Activated T-cell treated with anti-CD3 and anti-CD28 coated beads for 48 hours (primary cell): ENCODE measurements at regions not wholly inside any gene's neighbourhood (a gene's known extent, or its start where the extent isn't known, plus 50 kb on each side); places are given as distances from the start of the nearest gene placed in this dataset.

Experiments
- DNase-seq: peaks from one replicate; pipeline ENCODE4 v3.0.0-alpha.2; 2020; ENCODE audit warnings: low read depth

GRCh38 chrX:40452031-40452430, 128.7 kb upstream of the ATP6AP2 start:
- DNase-seq, result no peak

DNA sequence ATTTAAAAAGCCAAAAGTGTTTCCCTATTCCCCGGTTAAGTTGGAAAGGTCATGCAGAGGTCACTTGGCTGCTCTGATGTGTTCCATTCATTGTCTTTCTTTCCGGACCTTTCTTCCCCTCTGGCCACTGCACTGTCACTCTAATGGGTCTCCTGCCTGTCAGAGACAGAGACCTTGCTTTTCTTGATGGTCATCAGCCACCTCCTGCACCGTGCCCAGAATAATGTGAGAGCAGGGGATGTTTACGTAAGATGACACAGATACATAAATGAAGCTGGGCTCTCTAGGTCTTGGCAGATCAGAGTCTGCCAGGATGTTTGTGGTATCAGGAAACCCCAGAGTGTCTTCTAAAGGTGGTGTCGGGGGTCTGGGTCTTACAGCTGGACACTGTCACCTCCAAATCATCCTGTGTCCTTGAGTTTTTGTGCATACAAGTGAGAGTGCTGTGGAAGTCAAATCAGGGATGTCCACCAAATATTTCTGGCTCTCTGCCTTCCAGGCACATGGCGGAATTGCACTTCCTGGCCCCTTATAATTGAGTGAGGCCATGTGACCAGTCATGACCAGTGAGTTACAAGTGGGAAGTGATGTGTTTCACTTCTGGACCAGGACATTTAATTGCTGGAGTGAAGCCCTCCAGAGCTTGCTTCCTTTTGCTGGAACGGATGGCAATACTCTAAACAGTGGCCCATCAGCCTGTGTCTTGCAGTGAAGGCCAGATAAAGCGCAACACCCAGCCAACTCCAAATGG, 130.6 kb upstream of the ATP6AP2 start:
- no peak for DNase-seq

- no peak for DNase-seq
Observed at GRCh38 chrX:40449396-40449795, 131.4 kb upstream of the ATP6AP2 start.

GRCh38 chrX:40448793-40449192, 132.0 kb upstream of the ATP6AP2 start:
- no peak for DNase-seq

DNA sequence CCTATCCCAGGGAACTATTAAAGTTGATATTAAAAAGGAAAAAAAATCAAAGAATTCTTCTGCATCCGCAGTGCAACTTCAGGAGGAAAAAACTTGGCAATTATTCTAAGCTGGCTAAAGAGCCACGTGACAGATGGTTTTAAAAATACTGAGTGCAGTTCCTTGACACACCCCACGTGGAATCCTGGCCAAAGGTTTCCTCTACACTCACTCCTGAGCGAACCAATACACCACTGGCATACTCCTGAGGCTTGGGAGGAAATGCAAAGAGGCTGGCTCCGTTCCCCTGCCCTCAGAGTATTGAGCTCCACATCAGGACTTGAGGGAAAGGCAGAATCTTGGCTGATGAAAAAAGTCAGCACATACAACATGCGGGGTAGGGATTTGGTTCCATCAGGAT, 133.8 kb upstream of the ATP6AP2 start:
- DNase-seq, result no peak

DNA sequence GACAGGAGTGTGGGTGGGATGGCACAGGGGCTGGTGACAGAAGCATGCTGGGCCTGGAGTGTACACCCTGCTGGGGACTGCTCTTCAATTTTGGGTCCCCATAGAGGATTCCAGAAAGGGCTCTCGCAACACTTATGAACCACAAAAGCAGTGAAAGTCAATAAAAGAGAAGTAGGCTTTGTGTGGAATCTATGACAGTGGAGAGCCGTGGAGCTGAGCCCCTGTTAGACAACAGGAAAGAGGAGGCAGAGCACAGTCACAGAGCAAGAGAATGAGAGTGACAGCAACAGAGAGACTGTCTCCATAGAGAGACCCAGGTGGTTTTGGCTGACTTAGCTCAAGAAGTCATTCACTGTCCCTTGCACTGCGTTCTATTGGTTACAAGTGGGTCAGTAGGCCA, 135.1 kb upstream of the ATP6AP2 start:
- DNase-seq, result no peak

GRCh38 chrX:40444798-40445496, 135.8 kb upstream of the ATP6AP2 start:
- no peak for DNase-seq

DNA sequence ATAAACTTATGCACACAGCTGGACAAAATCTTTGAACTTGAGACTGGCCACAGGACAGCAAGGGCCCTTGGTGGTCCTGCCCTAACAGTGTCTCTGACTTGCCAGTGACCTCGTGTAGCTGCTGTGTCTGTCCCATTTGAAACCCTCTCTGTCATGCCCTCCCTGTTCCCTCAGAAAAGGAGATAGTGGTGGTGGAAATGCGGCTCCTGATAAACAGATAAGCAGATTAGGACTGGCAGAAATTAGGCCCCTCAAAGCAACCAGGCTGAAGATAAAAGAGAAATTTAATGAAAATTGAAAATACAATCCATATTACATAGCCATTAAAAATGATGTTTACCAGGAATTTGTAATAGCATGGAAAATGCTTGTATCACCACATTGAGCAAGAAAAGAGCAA, 136.6 kb upstream of the ATP6AP2 start:
- no peak for DNase-seq

DNA sequence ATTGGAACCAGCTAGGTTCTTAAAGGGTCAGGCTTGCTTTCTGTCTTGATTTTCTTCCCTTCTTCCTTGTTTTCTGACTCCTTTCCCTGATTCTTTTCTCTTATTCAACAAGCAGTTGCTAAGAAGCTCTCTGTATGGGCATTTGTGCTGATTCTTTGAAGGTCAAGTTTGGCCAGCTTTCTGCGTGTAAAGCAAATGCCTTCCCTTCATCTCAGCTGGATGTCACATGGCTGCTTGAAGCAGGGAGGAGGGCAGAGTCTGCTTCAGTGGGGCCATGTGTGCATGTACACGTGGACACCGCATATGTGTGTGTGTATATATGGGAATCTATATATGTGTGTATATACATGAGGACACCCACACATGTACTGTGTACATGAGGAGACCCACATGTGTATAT, 139.9 kb upstream of the ATP6AP2 start:
- no peak for DNase-seq

GRCh38 chrX:40439625-40440532, 140.9 kb upstream of the ATP6AP2 start:
- DNase-seq, result no peak

DNA sequence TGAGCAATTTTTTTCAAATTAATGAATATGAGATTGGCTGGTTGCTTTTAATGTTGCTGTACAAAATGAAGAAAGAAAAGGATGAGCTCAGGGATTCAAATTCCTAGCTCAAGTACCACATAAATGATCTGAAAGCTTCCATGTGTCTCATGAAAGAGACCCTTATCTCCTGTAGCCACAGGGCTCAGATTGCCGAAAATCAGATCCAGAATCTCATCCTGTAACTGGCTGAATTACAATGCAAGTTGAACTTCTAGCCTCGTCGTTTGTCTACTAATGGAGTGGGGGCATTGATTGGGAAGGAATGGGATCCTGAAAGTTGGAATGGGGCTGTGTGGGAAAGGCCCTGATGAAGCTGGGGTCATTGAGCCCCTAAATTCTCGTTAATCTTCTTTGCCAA, 143.4 kb upstream of the ATP6AP2 start:
- DNase-seq, result no peak

GRCh38 chrX:40434947-40435346, 145.8 kb upstream of the ATP6AP2 start:
- DNase-seq, result no peak

GRCh38 chrX:40434443-40434842, 146.3 kb upstream of the ATP6AP2 start:
- no peak for DNase-seq

DNA sequence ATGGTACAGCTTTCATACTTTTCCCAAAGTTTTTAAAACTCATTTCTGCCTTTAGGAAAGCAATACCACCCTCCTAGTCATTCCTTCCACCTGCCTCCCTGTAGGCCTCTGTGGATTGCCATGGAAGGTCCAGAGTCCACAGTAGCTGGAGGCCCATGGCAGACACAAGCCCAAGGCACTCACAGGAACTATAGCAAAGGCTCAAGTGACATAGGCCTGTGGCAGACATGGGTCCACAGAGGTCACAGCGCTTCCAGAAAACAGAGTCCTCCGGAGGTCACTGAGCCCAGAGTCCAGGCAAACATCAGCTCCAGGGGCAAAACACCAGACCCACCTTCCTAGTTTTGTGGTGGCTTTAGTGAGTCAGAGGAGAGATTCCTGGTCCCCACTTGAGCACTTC, 147.6 kb upstream of the ATP6AP2 start:
- DNase-seq, result no peak

DNA sequence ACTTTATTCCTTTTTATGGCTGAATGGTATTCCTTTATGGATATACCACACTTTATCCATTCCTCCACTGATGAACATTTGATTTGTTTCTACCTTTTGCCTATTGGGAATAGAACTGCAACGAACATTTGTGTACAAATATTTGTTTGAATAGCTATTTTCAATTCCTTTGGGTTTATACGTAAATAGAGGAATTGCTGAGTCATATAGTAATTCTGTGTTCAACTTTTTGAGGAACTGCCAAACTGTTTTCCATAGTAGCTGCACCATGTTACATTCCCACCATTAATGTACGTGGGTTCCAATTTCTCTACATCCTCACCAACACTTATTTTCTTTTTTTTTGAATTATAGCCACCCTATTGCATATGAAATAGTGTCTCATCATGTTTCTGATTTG, 156.5 kb upstream of the ATP6AP2 start:
- no peak for DNase-seq

DNA sequence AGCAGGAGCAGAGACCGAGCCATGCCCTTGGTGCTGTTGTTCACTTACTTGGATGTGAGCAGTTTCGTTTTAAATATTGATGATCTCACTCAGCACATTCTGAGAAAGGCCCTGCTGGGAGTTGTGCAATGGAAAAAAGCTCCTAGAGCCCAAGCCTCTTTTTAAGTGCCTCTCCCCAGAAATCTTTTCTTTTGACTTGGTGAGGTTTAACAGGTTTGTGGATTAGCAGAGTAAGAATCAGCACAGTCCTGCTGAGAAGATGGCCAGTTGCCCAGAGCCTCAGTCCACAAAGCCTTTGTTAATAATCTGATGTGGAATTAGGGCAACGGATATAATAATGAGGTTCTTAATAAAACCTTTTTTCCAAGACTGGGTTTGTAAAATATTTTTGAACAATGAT, 157.5 kb upstream of the ATP6AP2 start:
- no peak for DNase-seq

- no peak for DNase-seq
Observed at GRCh38 chrX:40422021-40422420, 158.7 kb upstream of the ATP6AP2 start.

DNA sequence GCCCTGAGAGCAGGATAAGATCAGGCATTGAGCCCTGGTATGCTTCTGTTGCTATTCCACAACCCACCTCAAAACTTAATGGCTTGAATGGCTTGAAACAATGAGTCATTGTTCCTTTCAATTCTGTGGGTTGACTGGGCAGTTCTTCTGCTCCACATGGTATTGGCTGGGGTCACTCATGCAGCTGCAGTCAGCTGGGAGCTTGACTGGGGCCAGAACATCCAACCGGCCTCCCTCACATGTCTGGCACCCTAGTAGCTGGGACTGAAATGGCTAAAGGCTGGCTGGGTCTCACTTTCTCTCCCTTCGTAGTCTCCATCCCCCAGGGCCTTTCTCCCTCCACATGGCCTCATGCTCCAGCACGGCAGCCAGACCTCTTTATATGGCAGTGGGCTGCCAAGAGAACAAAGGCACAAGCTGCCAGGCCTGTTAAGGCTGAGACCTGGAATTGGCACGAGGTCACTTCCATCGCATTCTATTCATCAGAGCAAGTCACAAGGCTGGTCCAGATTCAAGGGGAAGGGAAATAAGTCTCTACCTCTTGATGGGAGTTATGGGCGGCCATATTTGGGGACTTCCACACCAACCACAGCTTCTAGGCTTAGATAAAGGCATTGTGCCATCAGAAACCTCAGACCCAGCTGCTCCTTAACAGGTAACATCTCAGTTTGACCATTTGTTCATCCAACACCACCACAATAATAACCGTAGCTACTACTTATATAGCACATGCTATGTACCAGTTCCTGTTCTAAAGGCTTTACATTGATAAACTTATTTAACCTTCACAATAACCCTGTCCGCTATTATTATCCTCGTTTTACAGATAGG, 159.7 kb upstream of the ATP6AP2 start:
- no peak for DNase-seq

DNA sequence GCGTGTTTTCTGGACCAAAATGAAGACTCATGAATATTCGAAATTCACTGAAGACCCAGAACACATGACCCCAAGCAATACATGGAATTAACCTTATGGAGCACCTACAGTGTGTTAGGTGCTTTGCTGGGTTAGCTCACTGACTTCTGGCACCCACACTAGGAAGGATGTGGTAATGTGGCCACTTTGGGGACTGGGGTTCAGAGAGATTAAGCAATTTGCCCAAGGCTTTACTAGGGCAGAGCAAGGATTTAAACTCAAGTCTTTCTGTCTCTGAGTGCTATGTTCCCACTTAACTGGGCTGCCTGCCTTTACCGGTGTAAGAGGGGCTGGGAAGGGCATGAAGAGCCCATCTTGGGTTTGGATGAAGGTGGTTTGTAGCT, 162.0 kb upstream of the ATP6AP2 start:
- DNase-seq, result no peak

DNA sequence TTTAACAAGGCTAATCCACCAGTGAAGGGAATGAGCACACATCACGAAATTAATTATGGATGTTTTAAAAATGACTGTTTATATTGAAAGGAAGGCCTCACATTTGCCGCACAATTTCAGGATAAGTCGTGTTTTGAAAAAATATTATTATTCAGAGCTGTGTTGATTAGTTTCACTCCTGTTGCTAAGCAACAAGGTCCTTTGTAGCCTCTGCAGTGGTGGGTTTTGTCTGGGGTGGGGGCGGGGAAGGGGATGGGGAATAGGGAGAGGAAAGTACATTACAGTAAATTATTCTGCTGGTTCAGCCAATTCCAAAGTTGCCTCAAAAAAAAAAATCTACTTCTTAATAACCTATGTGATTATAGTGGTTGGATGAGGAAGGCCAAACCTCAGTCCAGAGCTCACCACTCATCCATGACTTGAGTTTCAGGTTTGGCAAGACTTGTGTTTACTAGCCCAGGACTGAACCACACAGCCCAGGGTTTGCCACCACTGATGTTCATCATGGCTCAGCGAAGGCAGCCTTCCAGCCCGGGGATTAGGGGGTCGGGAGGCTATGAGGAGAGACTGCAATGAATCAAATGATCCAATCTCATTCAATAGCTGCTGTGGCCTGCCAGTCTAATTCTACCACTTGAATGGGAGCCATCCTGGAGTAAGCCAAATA, 162.5 kb upstream of the ATP6AP2 start:
- no peak for DNase-seq

- no peak for DNase-seq
Observed at GRCh38 chrX:40415675-40416074, 165.1 kb upstream of the ATP6AP2 start.
